Fibroblast of lung (primary cell): ENCODE measurements at regions not wholly inside any gene's neighbourhood (a gene's known extent, or its start where the extent isn't known, plus 50 kb on each side); places are given as distances from the start of the nearest gene placed in this dataset.

Experiments
- EZH2 ChIP-seq: IDR thresholded peaks from 2 replicates; pipeline ENCODE4 v1.5.1; 2012; ENCODE audit warnings: low read length, control low read depth, mild to moderate bottlenecking; ENCODE audit errors: missing control alignments
- TF ChIP-seq, protein P1 (sequence below), 2 donors: IDR thresholded peaks in 1 of 2; conservative IDR thresholded peaks in 1 of 2; 1 replicate in 1 of 2; 2 replicates in 1 of 2; pipeline ENCODE4 v1.5.1; 2011 to 2012; ENCODE audit warnings: low read length in 2 of 2, control low read depth in 1 of 2, inconsistent platforms in 1 of 2, low read depth in 1 of 2, mild to moderate bottlenecking in 1 of 2

DNA sequence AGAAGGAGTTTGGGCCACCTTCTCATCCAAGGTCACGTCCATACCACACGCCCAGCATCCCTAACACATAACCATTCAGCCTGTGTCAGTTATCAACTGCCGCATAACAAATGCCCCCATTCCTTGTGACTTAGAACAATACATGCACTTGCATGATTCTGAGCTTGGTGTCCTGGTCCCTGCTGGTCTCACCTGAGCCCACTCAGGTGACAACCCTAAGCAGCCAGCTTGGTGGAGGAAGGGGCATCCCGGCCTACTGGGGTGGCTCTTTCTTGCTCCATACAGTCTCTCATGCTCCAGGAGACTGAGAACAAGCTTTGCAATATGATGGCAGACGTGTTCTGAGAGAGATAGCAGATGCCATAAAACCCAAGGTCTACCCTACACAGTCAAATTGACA lies 1276.9 kb downstream of the TBC1D22A start:
- TF ChIP-seq, protein P1, sequence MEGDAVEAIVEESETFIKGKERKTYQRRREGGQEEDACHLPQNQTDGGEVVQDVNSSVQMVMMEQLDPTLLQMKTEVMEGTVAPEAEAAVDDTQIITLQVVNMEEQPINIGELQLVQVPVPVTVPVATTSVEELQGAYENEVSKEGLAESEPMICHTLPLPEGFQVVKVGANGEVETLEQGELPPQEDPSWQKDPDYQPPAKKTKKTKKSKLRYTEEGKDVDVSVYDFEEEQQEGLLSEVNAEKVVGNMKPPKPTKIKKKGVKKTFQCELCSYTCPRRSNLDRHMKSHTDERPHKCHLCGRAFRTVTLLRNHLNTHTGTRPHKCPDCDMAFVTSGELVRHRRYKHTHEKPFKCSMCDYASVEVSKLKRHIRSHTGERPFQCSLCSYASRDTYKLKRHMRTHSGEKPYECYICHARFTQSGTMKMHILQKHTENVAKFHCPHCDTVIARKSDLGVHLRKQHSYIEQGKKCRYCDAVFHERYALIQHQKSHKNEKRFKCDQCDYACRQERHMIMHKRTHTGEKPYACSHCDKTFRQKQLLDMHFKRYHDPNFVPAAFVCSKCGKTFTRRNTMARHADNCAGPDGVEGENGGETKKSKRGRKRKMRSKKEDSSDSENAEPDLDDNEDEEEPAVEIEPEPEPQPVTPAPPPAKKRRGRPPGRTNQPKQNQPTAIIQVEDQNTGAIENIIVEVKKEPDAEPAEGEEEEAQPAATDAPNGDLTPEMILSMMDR (conservative IDR thresholded peaks at IDR 0.05 in 1 of 2, IDR thresholded peaks at IDR 0.05 in 1 of 2; ENCODE audit: low read depth in 1 of 2, low read length in 2 of 2): no peak
- no peak for TF ChIP-seq EZH2
